ENCODE measurements at regions not wholly inside any gene's neighbourhood (a gene's known extent, or its start where the extent isn't known, plus 50 kb on each side); places are given as distances from the start of the nearest gene placed in this dataset.

GRCh38 chr1:5298376-5298775, 644.0 kb downstream of the AJAP1 start:
- TF ChIP-seq POLR2AphosphoS5 (IDR thresholded peaks at IDR 0.05) (no peak), EP300 (IDR thresholded peaks at IDR 0.05) (no peak), POLR2A (IDR thresholded peaks at IDR 0.05) (no peak)
- TF ChIP-seq, protein P1, sequence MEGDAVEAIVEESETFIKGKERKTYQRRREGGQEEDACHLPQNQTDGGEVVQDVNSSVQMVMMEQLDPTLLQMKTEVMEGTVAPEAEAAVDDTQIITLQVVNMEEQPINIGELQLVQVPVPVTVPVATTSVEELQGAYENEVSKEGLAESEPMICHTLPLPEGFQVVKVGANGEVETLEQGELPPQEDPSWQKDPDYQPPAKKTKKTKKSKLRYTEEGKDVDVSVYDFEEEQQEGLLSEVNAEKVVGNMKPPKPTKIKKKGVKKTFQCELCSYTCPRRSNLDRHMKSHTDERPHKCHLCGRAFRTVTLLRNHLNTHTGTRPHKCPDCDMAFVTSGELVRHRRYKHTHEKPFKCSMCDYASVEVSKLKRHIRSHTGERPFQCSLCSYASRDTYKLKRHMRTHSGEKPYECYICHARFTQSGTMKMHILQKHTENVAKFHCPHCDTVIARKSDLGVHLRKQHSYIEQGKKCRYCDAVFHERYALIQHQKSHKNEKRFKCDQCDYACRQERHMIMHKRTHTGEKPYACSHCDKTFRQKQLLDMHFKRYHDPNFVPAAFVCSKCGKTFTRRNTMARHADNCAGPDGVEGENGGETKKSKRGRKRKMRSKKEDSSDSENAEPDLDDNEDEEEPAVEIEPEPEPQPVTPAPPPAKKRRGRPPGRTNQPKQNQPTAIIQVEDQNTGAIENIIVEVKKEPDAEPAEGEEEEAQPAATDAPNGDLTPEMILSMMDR (IDR thresholded peaks at IDR 0.05) = no peak
